GM12801 (cell line): ENCODE measurements at regions not wholly inside any gene's neighbourhood (a gene's known extent, or its start where the extent isn't known, plus 50 kb on each side); places are given as distances from the start of the nearest gene placed in this dataset.

Source experiments
- TF ChIP-seq, protein P1 (sequence below): IDR thresholded peaks from one replicate; pipeline ENCODE4 v1.5.1; 2011; ENCODE audit warnings: control low read depth; ENCODE audit not compliant: insufficient read length; ENCODE audit errors: extremely low read depth

DNA sequence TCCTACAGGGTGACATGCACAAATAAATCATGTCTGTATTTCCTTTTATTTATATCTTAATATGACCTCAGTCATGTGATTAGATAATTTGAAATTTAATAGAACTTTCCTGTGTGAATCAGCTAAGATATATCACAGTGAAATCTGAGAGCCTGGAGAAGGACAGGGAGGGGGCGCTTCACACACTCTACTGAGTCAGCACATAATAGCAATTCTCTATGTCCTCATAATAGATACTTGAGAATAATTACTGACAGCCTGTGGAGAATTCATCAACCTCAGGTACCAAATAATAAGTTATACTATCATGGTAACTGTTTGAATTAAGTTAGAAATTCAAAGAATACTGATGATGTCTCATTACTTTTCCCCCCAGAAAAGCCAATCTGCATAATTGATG lies 98.0 kb upstream of the SLC10A2 start:
- TF ChIP-seq, protein P1, sequence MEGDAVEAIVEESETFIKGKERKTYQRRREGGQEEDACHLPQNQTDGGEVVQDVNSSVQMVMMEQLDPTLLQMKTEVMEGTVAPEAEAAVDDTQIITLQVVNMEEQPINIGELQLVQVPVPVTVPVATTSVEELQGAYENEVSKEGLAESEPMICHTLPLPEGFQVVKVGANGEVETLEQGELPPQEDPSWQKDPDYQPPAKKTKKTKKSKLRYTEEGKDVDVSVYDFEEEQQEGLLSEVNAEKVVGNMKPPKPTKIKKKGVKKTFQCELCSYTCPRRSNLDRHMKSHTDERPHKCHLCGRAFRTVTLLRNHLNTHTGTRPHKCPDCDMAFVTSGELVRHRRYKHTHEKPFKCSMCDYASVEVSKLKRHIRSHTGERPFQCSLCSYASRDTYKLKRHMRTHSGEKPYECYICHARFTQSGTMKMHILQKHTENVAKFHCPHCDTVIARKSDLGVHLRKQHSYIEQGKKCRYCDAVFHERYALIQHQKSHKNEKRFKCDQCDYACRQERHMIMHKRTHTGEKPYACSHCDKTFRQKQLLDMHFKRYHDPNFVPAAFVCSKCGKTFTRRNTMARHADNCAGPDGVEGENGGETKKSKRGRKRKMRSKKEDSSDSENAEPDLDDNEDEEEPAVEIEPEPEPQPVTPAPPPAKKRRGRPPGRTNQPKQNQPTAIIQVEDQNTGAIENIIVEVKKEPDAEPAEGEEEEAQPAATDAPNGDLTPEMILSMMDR: no peak

DNA sequence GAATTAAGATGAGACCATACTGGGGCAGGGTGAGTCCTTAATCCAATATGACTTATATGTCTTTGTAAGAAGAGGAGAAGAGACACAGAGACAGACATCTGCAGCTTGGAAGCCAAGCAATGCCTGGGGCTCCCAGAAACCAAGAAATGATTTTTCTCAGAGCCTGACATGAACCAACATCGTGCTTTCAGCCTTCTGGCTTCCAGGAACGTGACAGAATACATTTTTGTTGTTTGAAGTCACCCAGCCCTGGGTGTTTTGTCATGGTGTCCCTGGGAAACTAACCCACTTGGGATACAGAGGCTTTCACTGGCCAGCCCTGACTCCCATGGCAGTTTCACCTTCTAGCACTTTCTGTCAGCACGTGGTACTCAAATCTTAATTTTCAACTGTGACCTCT lies 95.3 kb upstream of the SLC10A2 start:
- TF ChIP-seq, protein P1: no peak

DNA sequence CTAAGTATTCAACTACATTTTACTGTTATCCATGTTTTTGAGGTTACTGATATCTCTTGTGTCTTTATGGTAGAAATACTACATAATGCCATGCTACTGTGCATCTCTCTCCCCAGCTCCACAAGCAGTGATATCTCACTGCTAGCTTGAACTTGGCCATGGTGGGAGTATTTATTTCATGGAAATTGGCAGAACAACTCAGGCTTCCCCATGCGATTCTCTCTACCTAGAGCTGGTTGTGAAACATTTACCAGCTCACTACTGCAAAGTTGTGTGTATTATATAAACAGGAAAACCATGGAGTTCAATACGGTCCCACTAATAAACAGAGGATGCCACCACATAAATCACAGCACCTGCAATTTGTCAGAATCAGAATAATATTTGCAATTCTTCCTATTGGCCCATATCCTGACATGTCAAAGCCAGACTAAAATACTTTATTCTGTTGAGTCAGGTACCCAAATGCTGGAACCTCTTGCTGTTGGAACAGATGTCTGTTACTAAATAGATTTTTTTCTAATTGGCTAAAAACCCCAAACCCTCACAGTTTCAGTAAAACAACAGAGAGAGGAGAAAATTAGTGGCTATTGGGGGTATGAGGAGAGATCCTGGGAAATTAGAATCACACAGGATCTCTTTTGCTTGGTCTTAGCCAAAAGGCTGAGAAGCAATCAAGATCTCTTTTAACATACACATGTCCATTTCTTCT lies 91.4 kb upstream of the SLC10A2 start:
- TF ChIP-seq, protein P1: no peak

DNA sequence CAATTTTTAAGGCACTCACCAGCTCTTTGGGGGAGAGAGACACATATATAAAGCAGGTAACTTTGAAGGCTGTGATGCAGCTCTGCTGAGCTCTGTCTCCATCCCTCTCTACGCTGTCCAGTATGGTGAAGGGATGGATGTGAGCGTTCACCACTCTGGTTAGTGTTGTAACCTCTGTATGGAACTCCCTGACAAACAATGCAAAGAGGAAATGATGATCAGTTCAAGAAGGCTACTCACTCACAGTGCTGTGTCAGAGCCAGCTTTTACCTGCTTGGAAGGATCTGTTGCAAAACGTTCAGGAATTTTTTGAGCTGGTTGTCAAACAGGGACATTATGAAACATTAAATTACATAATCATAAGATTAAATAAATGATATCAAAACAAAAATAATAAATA lies 90.8 kb upstream of the SLC10A2 start:
- TF ChIP-seq, protein P1: no peak

DNA sequence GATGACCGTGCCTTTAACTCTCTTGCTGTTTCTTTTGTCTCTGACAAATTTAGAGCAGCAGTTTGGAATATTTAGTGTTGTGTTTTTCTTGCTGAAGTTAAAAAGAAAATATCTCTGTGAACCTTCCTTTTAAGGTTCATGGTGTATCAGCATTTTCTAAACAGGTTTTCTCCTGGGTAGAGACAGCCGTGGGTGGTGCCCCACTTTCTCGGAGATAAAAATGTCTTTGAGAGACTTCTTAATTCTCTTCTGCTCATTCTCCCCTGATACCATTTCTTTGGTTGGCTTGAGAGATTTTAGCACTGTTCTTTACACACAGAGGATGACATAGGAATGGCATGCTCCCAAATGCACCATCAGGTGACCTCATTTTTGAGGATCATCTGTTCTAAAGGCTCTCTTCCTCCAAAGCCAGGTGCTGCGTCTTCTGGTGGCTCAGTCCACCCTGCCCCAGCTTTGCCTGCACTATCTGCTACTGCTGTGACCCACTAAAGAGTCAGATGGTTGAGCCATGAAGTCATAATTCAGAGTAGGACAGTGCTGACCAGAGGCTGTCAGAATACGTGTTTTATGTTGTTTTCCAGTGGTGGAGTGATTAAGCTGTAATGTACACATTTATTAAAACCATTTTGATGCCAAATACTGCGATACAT lies 90.3 kb upstream of the SLC10A2 start:
- TF ChIP-seq, protein P1: no peak

DNA sequence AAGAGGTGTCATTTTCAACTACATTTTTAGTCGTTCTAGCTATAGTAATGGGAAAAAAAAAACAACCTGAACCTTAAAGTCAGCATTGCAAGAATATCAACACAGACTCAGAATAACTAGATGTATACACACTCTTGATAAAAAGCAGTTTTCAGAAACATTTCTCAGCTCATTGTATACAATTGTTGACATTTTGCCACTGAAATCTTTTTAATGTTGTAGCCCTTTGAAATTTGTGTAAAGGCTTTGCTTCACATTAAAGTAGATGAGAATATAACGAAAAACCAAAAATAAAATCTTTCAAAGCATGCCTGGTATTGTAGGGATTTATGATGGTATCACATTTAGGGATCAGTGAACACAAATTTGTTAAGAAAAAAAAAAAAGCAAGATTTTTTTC lies 87.2 kb upstream of the SLC10A2 start:
- TF ChIP-seq, protein P1: no peak

DNA sequence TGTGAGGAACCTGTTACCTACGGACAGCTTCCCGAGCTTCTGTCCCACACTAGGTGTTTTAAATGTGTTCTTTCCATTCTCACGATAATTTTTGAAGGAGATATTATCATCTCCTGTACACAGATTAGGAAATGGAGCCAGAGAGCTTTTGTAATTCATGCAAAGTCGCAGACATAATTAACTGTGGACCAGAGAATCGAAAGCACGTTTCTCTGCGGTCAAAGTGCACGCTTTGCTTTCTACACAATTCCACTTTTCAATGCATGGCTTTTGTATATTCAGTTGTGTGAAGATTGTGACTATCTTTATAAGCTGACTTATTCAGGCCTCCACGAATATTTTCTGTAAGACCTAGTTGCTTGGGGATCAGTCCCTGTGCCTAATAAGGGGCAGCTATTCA lies 81.7 kb upstream of the SLC10A2 start:
- TF ChIP-seq, protein P1: no peak
